Heart right ventricle (tissue), 16 donors: ENCODE measurements at regions not wholly inside any gene's neighbourhood (a gene's known extent, or its start where the extent isn't known, plus 50 kb on each side); places are given as distances from the start of the nearest gene placed in this dataset.

Experiments used
- ATAC-seq, 8 donors: fragments of 200-7000 bp; cut with Tn5 transposase; one replicate each; pipeline ENCODE4 v1.9.1; 2020; ENCODE audit warnings: mild to moderate bottlenecking in 8 of 8, moderate library complexity in 8 of 8, moderate number of reproducible peaks in 1 of 8
- DNase-seq, 2 donors: peaks; one replicate each; pipeline ENCODE4 v3.0.0-alpha.2; 2020
- H3K27ac ChIP-seq, 10 donors: fragments of 200-600 bp; sonication (generic) in 2 of 10; one replicate each; pipeline versions ENCODE4 v1.5.0 to v1.8.0; 2020 to 2022; ENCODE audit warnings: mild to moderate bottlenecking in 3 of 10
- H3K27me3 ChIP-seq, 7 donors: fragments of 200-600 bp; one replicate each; pipeline ENCODE4 v1.8.0; 2021 to 2022; ENCODE audit warnings: mild to moderate bottlenecking in 2 of 7
- H3K36me3 ChIP-seq, 9 donors: fragments of 200-600 bp; sonication (generic) in 1 of 9; one replicate each; pipeline versions ENCODE4 v1.5.0 to v1.8.0; 2020 to 2022; ENCODE audit warnings: mild to moderate bottlenecking in 2 of 9
- H3K4me1 ChIP-seq, 9 donors: fragments of 200-600 bp; sonication (generic) in 1 of 9; one replicate each; pipeline versions ENCODE4 v1.5.0 to v1.8.0; 2020 to 2022; ENCODE audit warnings: mild to moderate bottlenecking in 4 of 9
- H3K4me3 ChIP-seq, 10 donors: fragments of 200-600 bp; sonication (generic) in 2 of 10; one replicate each; pipeline versions ENCODE4 v1.5.0 to v1.8.0; 2020 to 2022; ENCODE audit warnings: mild to moderate bottlenecking in 7 of 10, moderate library complexity in 2 of 10
- H3K9me3 ChIP-seq, 11 donors: fragments of 200-600 bp in 10 of 11; sonication (generic) in 2 of 11; one replicate each; pipeline versions ENCODE4 v1.5.0 to v1.8.0; 2013 to 2022; ENCODE audit warnings: mild to moderate bottlenecking in 2 of 11, control low read depth in 1 of 11, moderate library complexity in 1 of 11
- WGBS, 2 donors: extraction: QIAGEN DNeasy Blood & Tissue Kit; methylation state at CpG; one replicate each; pipeline ENCODE4 v1.1.7; 2013; ENCODE audit warnings: inconsistent platforms in 1 of 2; 5-methylcytosine and 5-hydroxymethylcytosine counted together
- intact Hi-C, 10 donors: fragments of 100-400 bp; cut with DNase I; formaldehyde crosslinking; loops; one replicate each; pipeline versions ENCODE4 v1.11.1 to v1.14.2; 2022
- TF ChIP-seq, protein P1 (sequence below), 9 donors: fragments of 200-600 bp; sonication (generic) in 2 of 9; IDR thresholded peaks; one replicate each; pipeline versions ENCODE4 v1.5.0 to v1.8.0; 2021 to 2022; ENCODE audit warnings: antibody characterized with exemption in 9 of 9, mild to moderate bottlenecking in 5 of 9, moderate library complexity in 1 of 9
- donor health status: Arrhythmogenic right ventricular cardiomyopathy.
- donor health status: ischemic (EF 13 %, LVEDD 7.1; RV severe dilation, severe dysfunction).
- donor health status: healthy with polysubstance abuse.
- donor health status: DM: no; HTN: yes; CAD: no.
- donor health status: DM: no; HTN: no; CAD: no.
- donor health status: ischemic (EF 25% LVEDD 6.9; RV normal size, moderate dysfunction).
- donor health status: ischemic (EF 25% LVEDD 5.7; RV mildly dilated, moderate dysfunction).
- donor health status: healthy.
- donor health status: DM: yes; HTN: yes; CAD: no.
- donor health status: Ischemic cardiomyopathy.
- donor health status: ischemic (EF 35%, LVEDD 5.7; RV mildly dilated, moderate dysfunction).
- donor health status: nonischemic (EF 11% LVEDD 7.7; RV severe dilation, severe dysfunction).
- donor health status: DM: yes; HTN: yes; CAD: no.
- donor health status: PGD.
- donor health status: ischemic (EF 29% LVEDD 5.4; RV normal size, mild dysfunction).
- donor health status: nonischemic (EF 23%, LVEDD 6.1; RV moderate dilation, normal function).

- intact Hi-C loops = no loop called here
- DNase-seq (no peak), ATAC-seq (no peak)
- Histone ChIP-seq H3K27me3 (no peaks in the 10 kb centered on the region), H3K9me3 (peaks cover 0 to 55% (median 5%) of the 10 kb centered on the region in 11 donors), H3K36me3 (no peaks in the 10 kb centered on the region), H3K4me1 (no peaks in the 10 kb centered on the region), H3K27ac (no peak overlapping the region), H3K4me3 (no peak overlapping the region)
- TF ChIP-seq, protein P1, sequence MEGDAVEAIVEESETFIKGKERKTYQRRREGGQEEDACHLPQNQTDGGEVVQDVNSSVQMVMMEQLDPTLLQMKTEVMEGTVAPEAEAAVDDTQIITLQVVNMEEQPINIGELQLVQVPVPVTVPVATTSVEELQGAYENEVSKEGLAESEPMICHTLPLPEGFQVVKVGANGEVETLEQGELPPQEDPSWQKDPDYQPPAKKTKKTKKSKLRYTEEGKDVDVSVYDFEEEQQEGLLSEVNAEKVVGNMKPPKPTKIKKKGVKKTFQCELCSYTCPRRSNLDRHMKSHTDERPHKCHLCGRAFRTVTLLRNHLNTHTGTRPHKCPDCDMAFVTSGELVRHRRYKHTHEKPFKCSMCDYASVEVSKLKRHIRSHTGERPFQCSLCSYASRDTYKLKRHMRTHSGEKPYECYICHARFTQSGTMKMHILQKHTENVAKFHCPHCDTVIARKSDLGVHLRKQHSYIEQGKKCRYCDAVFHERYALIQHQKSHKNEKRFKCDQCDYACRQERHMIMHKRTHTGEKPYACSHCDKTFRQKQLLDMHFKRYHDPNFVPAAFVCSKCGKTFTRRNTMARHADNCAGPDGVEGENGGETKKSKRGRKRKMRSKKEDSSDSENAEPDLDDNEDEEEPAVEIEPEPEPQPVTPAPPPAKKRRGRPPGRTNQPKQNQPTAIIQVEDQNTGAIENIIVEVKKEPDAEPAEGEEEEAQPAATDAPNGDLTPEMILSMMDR (IDR thresholded peaks at IDR 0.05) = no peak
- WGBS, 2 donors = 52 to 55% methylated on average over 9 of the region's 9 CpGs
Measured at GRCh38 chr10:81696609-81697388, 178.2 kb upstream of the NRG3 start.

GRCh38 chr10:81704596-81704995 lies 170.4 kb upstream of the NRG3 start:
- H3K27me3 ChIP-seq = no peaks in the 10 kb centered on the region
- intact Hi-C loops = no loop called here
- no peak for ATAC-seq
- H3K36me3 ChIP-seq = no peaks in the 10 kb centered on the region
- H3K4me3 ChIP-seq = no peak overlapping the region
- DNase-seq = no peak
- no peaks in the 10 kb centered on the region for H3K4me1 ChIP-seq
- H3K27ac ChIP-seq = no peak overlapping the region
- 33 to 42% methylated on average over 1 of the region's 1 CpG for WGBS, 2 donors
- H3K9me3 ChIP-seq = peaks cover 0 to 40% (median 0%) of the 10 kb centered on the region in 11 donors
- TF ChIP-seq, protein P1 (IDR thresholded peaks at IDR 0.05) = no peak

GRCh38 chr10:81708416-81708815 lies 166.6 kb upstream of the NRG3 start:
- no peak for ATAC-seq

DNA sequence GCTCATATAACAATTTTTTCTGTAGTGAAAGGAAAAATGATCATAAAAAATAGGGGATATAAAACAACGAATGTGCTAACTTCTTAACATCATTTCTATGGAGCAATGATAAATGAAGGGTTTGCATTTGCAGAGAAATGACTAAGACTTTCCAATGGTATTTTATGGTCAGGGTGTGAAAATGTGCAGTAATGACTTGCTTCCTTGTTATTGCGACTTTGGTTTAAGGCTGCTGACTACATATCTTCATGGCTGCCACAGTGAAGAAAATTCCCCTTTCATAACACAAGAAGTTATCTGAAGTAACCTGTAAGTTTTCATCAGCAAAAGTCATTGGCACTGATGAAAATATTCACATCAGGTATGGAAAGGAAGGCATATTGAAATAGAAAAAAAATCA lies 166.1 kb upstream of the NRG3 start:
- H3K9me3 ChIP-seq = peaks cover 0 to 14% (median 0%) of the 10 kb centered on the region in 11 donors
- no peak overlapping the region for H3K27ac ChIP-seq
- TF ChIP-seq, protein P1 (IDR thresholded peaks at IDR 0.05) = no peak
- intact Hi-C loops = no loop called here
- ATAC-seq (no peak), DNase-seq (no peak)
- H3K4me3 ChIP-seq = no peak overlapping the region
- WGBS, 2 donors = 76 to 85% methylated on average over 2 of the region's 2 CpGs
- H3K36me3 ChIP-seq = no peaks in the 10 kb centered on the region
- no peaks in the 10 kb centered on the region for H3K4me1 ChIP-seq
- H3K27me3 ChIP-seq = no peaks in the 10 kb centered on the region

More at GRCh38 chr10:81708416-81708815, 166.6 kb upstream of the NRG3 start:
- no peak for DNase-seq
- H3K27ac ChIP-seq = no peak overlapping the region
- no peaks in the 10 kb centered on the region for H3K27me3 ChIP-seq
- H3K4me1 ChIP-seq = no peaks in the 10 kb centered on the region
- H3K4me3 ChIP-seq = no peak overlapping the region
- TF ChIP-seq, protein P1 (IDR thresholded peaks at IDR 0.05) = no peak
- no peaks in the 10 kb centered on the region for H3K36me3 ChIP-seq
- intact Hi-C loops = no loop called here
- peaks cover 0 to 14% (median 0%) of the 10 kb centered on the region in 11 donors for H3K9me3 ChIP-seq
- WGBS, 2 donors = 62 to 67% methylated on average over 5 of the region's 5 CpGs
